ENCODE measurements at regions not wholly inside any gene's neighbourhood (a gene's known extent, or its start where the extent isn't known, plus 50 kb on each side); places are given as distances from the start of the nearest gene placed in this dataset.

- no peak overlapping the region for H3K4me3 ChIP-seq (replicated peaks in 1 of 4; ENCODE audit: control extremely low read depth in 1 of 4, insufficient read depth in 1 of 4, low read depth in 3 of 4, low read length in 4 of 4)
- no peak overlapping the region for H3K9ac ChIP-seq (ENCODE audit: insufficient read depth, low read length)
- H3K4me2 ChIP-seq (ENCODE audit: extremely low read depth, insufficient read depth, low read length): no peak overlapping the region
- no peak overlapping the region for H2AFZ ChIP-seq (ENCODE audit: low read length)
- H3K36me3 ChIP-seq (ENCODE audit: control insufficient read depth, insufficient read depth, low read length): no peaks in the 10 kb centered on the region
- H3K27ac ChIP-seq (ENCODE audit: insufficient read depth, low read length): no peak overlapping the region
- no peaks in the 10 kb centered on the region for H3K27me3 ChIP-seq (ENCODE audit: control insufficient read depth, insufficient read depth, low read length)
- no peaks in the 10 kb centered on the region for H3K4me1 ChIP-seq (ENCODE audit: control insufficient read depth, extremely low read depth, insufficient read depth, low read length)
- DNase-seq (ENCODE audit: low read depth in 2 of 2): no peak
- TF ChIP-seq EZH2 (IDR thresholded peaks at IDR 0.05; ENCODE audit: low read length, missing control alignments) (no peak), CTCF (conservative IDR thresholded peaks at IDR 0.05 in 1 of 2, IDR thresholded peaks at IDR 0.05 in 1 of 2; ENCODE audit: low read depth in 1 of 2, low read length in 2 of 2) (no peak)
- no peaks in the 10 kb centered on the region for H4K20me1 ChIP-seq (ENCODE audit: control insufficient read depth, extremely low read depth, insufficient read depth, low read length)
- no peaks in the 10 kb centered on the region for H3K9me3 ChIP-seq (ENCODE audit: control insufficient read depth, insufficient read depth, low read depth, low read length)
- H3K79me2 ChIP-seq (ENCODE audit: control insufficient read depth, insufficient read depth, low read length): no peaks in the 10 kb centered on the region
Measured at GRCh38 chrY:8821106-8821505, 516.2 kb upstream of the TSPY4 start.

- Histone ChIP-seq H2AFZ (ENCODE audit: low read length) (no peak overlapping the region), H3K36me3 (ENCODE audit: control insufficient read depth, insufficient read depth, low read length) (no peaks in the 10 kb centered on the region), H3K27me3 (ENCODE audit: control insufficient read depth, insufficient read depth, low read length) (no peaks in the 10 kb centered on the region), H3K4me1 (ENCODE audit: control insufficient read depth, extremely low read depth, insufficient read depth, low read length) (no peaks in the 10 kb centered on the region), H3K4me2 (ENCODE audit: extremely low read depth, insufficient read depth, low read length) (no peak overlapping the region), H3K79me2 (ENCODE audit: control insufficient read depth, insufficient read depth, low read length) (no peaks in the 10 kb centered on the region), H3K27ac (ENCODE audit: insufficient read depth, low read length) (no peak overlapping the region), H3K9me3 (ENCODE audit: control insufficient read depth, insufficient read depth, low read depth, low read length) (no peaks in the 10 kb centered on the region), H4K20me1 (ENCODE audit: control insufficient read depth, extremely low read depth, insufficient read depth, low read length) (no peaks in the 10 kb centered on the region), H3K4me3 (replicated peaks in 1 of 4; ENCODE audit: control extremely low read depth in 1 of 4, insufficient read depth in 1 of 4, low read depth in 3 of 4, low read length in 4 of 4) (no peak overlapping the region), H3K9ac (ENCODE audit: insufficient read depth, low read length) (no peak overlapping the region)
- no peak for DNase-seq (ENCODE audit: low read depth in 2 of 2)
- no peak for TF ChIP-seq EZH2 (IDR thresholded peaks at IDR 0.05; ENCODE audit: low read length, missing control alignments)
- no peak for TF ChIP-seq CTCF (conservative IDR thresholded peaks at IDR 0.05 in 1 of 2, IDR thresholded peaks at IDR 0.05 in 1 of 2; ENCODE audit: low read depth in 1 of 2, low read length in 2 of 2)
Measured at GRCh38 chrY:8852278-8852677, 485.0 kb upstream of the TSPY4 start.

GRCh38 chrY:8888371-8888770 is 448.9 kb upstream of the TSPY4 start:
- no peak overlapping the region for H2AFZ ChIP-seq (ENCODE audit: low read length)
- no peaks in the 10 kb centered on the region for H3K79me2 ChIP-seq (ENCODE audit: control insufficient read depth, insufficient read depth, low read length)
- no peak overlapping the region for H3K4me2 ChIP-seq (ENCODE audit: extremely low read depth, insufficient read depth, low read length)
- H4K20me1 ChIP-seq (ENCODE audit: control insufficient read depth, extremely low read depth, insufficient read depth, low read length): no peaks in the 10 kb centered on the region
- no peak overlapping the region for H3K9ac ChIP-seq (ENCODE audit: insufficient read depth, low read length)
- DNase-seq (ENCODE audit: low read depth in 2 of 2): no peak
- H3K36me3 ChIP-seq (ENCODE audit: control insufficient read depth, insufficient read depth, low read length): no peaks in the 10 kb centered on the region
- H3K4me1 ChIP-seq (ENCODE audit: control insufficient read depth, extremely low read depth, insufficient read depth, low read length): no peaks in the 10 kb centered on the region
- H3K27me3 ChIP-seq (ENCODE audit: control insufficient read depth, insufficient read depth, low read length): no peaks in the 10 kb centered on the region
- TF ChIP-seq EZH2 (IDR thresholded peaks at IDR 0.05; ENCODE audit: low read length, missing control alignments) (no peak), CTCF (conservative IDR thresholded peaks at IDR 0.05 in 1 of 2, IDR thresholded peaks at IDR 0.05 in 1 of 2; ENCODE audit: low read depth in 1 of 2, low read length in 2 of 2) (no peak)
- no peak overlapping the region for H3K27ac ChIP-seq (ENCODE audit: insufficient read depth, low read length)
- H3K9me3 ChIP-seq (ENCODE audit: control insufficient read depth, insufficient read depth, low read depth, low read length): no peaks in the 10 kb centered on the region
- no peak overlapping the region for H3K4me3 ChIP-seq (replicated peaks in 1 of 4; ENCODE audit: control extremely low read depth in 1 of 4, insufficient read depth in 1 of 4, low read depth in 3 of 4, low read length in 4 of 4)
